Loucy (cell line): ENCODE measurements at regions not wholly inside any gene's neighbourhood (a gene's known extent, or its start where the extent isn't known, plus 50 kb on each side); places are given as distances from the start of the nearest gene placed in this dataset.

Experiments
- H2AFZ ChIP-seq: fragments of 200-600 bp; sonication (generic); 2 replicates; pipeline ENCODE4 v1.6.0; 2016; ENCODE audit warnings: antibody characterized with exemption, mild to moderate bottlenecking, low read length, moderate library complexity
- H3F3A ChIP-seq: fragments of 200-600 bp; 2 replicates; pipeline ENCODE4 v1.6.0; 2016; ENCODE audit warnings: antibody characterized with exemption, low read depth, mild to moderate bottlenecking
- H3K27me3 ChIP-seq: fragments of 200-600 bp; sonication (generic); 2 replicates; pipeline ENCODE4 v1.6.1; 2014; ENCODE audit warnings: low read length, mild to moderate bottlenecking; ENCODE audit not compliant: insufficient read depth, poor library complexity, severe bottlenecking
- H3K36me3 ChIP-seq: fragments of 200-600 bp; sonication (generic); 2 replicates; pipeline ENCODE4 v1.6.1; 2016; ENCODE audit warnings: low read length; ENCODE audit not compliant: insufficient read depth
- H3K4me1 ChIP-seq: fragments of 200-600 bp; sonication (generic); 2 replicates; pipeline ENCODE4 v1.5.1; 2014; ENCODE audit warnings: low read length, mild to moderate bottlenecking; ENCODE audit not compliant: insufficient read depth, poor library complexity, severe bottlenecking
- H3K4me2 ChIP-seq: fragments of 200-600 bp; sonication (generic); 2 replicates; pipeline ENCODE4 v1.6.0; 2014; ENCODE audit warnings: antibody characterized with exemption, low read length, low read depth, mild to moderate bottlenecking; ENCODE audit not compliant: poor library complexity, severe bottlenecking
- H3K4me3 ChIP-seq: fragments of 200-600 bp; sonication (generic); 2 replicates; pipeline ENCODE4 v1.5.1; 2014; ENCODE audit warnings: low read length, mild to moderate bottlenecking, mixed read lengths; ENCODE audit not compliant: poor library complexity, severe bottlenecking
- H3K79me2 ChIP-seq: fragments of 200-600 bp; sonication (generic); 2 replicates; pipeline ENCODE4 v1.6.1; 2014; ENCODE audit warnings: low read length; ENCODE audit not compliant: insufficient read depth
- H3K9ac ChIP-seq: fragments of 200-600 bp; sonication (generic); 2 replicates; pipeline ENCODE4 v1.6.0; 2014; ENCODE audit warnings: mild to moderate bottlenecking, low read depth, low read length, moderate library complexity; ENCODE audit not compliant: poor library complexity, severe bottlenecking
- H3K9me2 ChIP-seq: fragments of 200-600 bp; sonication (generic); replicated peaks from 2 replicates; pipeline ENCODE4 v1.6.1; 2016; ENCODE audit warnings: low read depth, low read length, mixed read lengths
- H3K9me3 ChIP-seq: fragments of 200-600 bp; sonication (generic); 2 replicates; pipeline ENCODE4 v1.6.1; 2014; ENCODE audit warnings: mild to moderate bottlenecking, antibody characterized with exemption, low read length, low read depth; ENCODE audit not compliant: insufficient read depth
- H4K20me1 ChIP-seq: fragments of 200-600 bp; sonication (generic); 2 replicates; pipeline ENCODE4 v1.6.0; 2014; ENCODE audit warnings: antibody characterized with exemption, low read length, mild to moderate bottlenecking; ENCODE audit not compliant: insufficient read depth, poor library complexity, severe bottlenecking
- CTCF ChIP-seq: fragments of 200-600 bp; sonication (generic); conservative IDR thresholded peaks from 2 replicates; pipeline ENCODE4 v1.5.1; 2014; ENCODE audit warnings: mild to moderate bottlenecking, antibody characterized with exemption, low read length
- EZH2phosphoT487 ChIP-seq: fragments of 200-600 bp; IDR thresholded peaks from 2 replicates; pipeline ENCODE4 v1.6.1; 2018; ENCODE audit warnings: antibody characterized with exemption, mild to moderate bottlenecking, moderate library complexity, borderline replicate concordance

- Histone ChIP-seq H3K36me3 (no peaks in the 10 kb centered on the region), H3K27me3 (no peaks in the 10 kb centered on the region), H3K79me2 (no peaks in the 10 kb centered on the region), H3F3A (no peaks in the 10 kb centered on the region), H3K4me1 (no peaks in the 10 kb centered on the region), H3K9ac (no peak overlapping the region), H3K4me3 (no peak overlapping the region), H3K9me3 (no peaks in the 10 kb centered on the region), H3K9me2 (no peaks in the 10 kb centered on the region), H2AFZ (no peak overlapping the region), H4K20me1 (no peaks in the 10 kb centered on the region), H3K4me2 (no peak overlapping the region)
- TF ChIP-seq CTCF (no peak), EZH2phosphoT487 (no peak)
Observed at GRCh38 chr14:29042551-29042950, 276.0 kb downstream of the FOXG1 start.

GRCh38 chr14:29043737-29044136 lies 277.1 kb downstream of the FOXG1 start:
- H3K27me3 ChIP-seq = no peaks in the 10 kb centered on the region
- no peaks in the 10 kb centered on the region for H4K20me1 ChIP-seq
- H3K4me3 ChIP-seq = no peak overlapping the region
- H3K79me2 ChIP-seq = no peaks in the 10 kb centered on the region
- H3K9ac ChIP-seq = no peak overlapping the region
- H3K9me3 ChIP-seq = no peaks in the 10 kb centered on the region
- H3K36me3 ChIP-seq = no peaks in the 10 kb centered on the region
- H3K4me2 ChIP-seq = no peak overlapping the region
- H2AFZ ChIP-seq = no peak overlapping the region
- H3K9me2 ChIP-seq = no peaks in the 10 kb centered on the region
- no peaks in the 10 kb centered on the region for H3K4me1 ChIP-seq
- H3F3A ChIP-seq = no peaks in the 10 kb centered on the region
- no peak for TF ChIP-seq CTCF
- TF ChIP-seq EZH2phosphoT487 = no peak

GRCh38 chr14:29045237-29045636 lies 278.6 kb downstream of the FOXG1 start:
- Histone ChIP-seq H3K9me3 (no peaks in the 10 kb centered on the region; the same call in 1 of the 2 replicates), H3K4me2 (no peak overlapping the region), H3K9me2 (no peaks in the 10 kb centered on the region), H3K27me3 (no peaks in the 10 kb centered on the region), H2AFZ (no peak overlapping the region), H3K4me3 (no peak overlapping the region), H3F3A (no peaks in the 10 kb centered on the region), H4K20me1 (no peaks in the 10 kb centered on the region), H3K79me2 (no peaks in the 10 kb centered on the region), H3K9ac (no peak overlapping the region), H3K4me1 (no peaks in the 10 kb centered on the region), H3K36me3 (no peaks in the 10 kb centered on the region)
- TF ChIP-seq EZH2phosphoT487 (no peak), CTCF (no peak)
